SU-DHL-6 (cell line): ENCODE measurements at regions not wholly inside any gene's neighbourhood (a gene's known extent, or its start where the extent isn't known, plus 50 kb on each side); places are given as distances from the start of the nearest gene placed in this dataset.

Experiments used
- H2AFZ ChIP-seq: fragments of 200-600 bp; sonication (generic); 2 replicates; pipeline ENCODE4 v1.6.1; 2014; ENCODE audit warnings: low read depth, mild to moderate bottlenecking, moderate library complexity, mixed read lengths, antibody characterized with exemption, low read length; ENCODE audit not compliant: severe bottlenecking
- H3F3A ChIP-seq: fragments of 200-600 bp; shearing (Covaris generic); 2 replicates; pipeline ENCODE4 v1.6.0; 2016; ENCODE audit warnings: antibody characterized with exemption, mild to moderate bottlenecking; ENCODE audit not compliant: insufficient read depth
- H3K27ac ChIP-seq: fragments of 200-600 bp; sonication (generic); 2 replicates; pipeline ENCODE4 v1.5.1; 2016; ENCODE audit warnings: low read depth, mild to moderate bottlenecking, low read length, moderate library complexity, mixed read lengths
- H3K27me3 ChIP-seq: fragments of 200-600 bp; sonication (generic), shearing (Covaris generic); 2 replicates; pipeline ENCODE4 v1.6.0; 2014; ENCODE audit warnings: mild to moderate bottlenecking, low read length
- H3K36me3 ChIP-seq: fragments of 200-600 bp; sonication (generic); 2 replicates; pipeline ENCODE4 v1.6.1; 2014; ENCODE audit warnings: mild to moderate bottlenecking, low read length, mixed read lengths
- H3K4me2 ChIP-seq: fragments of 300-600, 200-600 bp; shearing (Covaris generic), sonication (generic); 2 replicates; pipeline ENCODE4 v1.6.0; 2014; ENCODE audit warnings: low read length, low read depth, mild to moderate bottlenecking; ENCODE audit not compliant: poor library complexity, severe bottlenecking
- H3K4me3 ChIP-seq: fragments of 200-600 bp; sonication (generic); 2 replicates; pipeline ENCODE4 v1.5.1; 2014; ENCODE audit warnings: antibody characterized with exemption, low read length, mild to moderate bottlenecking, mixed read lengths; ENCODE audit not compliant: insufficient read depth, poor library complexity, severe bottlenecking
- H3K79me2 ChIP-seq: fragments of 200-600 bp; sonication (generic); 2 replicates; pipeline ENCODE4 v1.6.1; 2014; ENCODE audit warnings: mild to moderate bottlenecking, low read length, moderate library complexity; ENCODE audit not compliant: insufficient read depth
- H3K9ac ChIP-seq: fragments of 200-600 bp; sonication (generic); 2 replicates; pipeline ENCODE4 v1.7.0; 2014; ENCODE audit warnings: mild to moderate bottlenecking, low read length
- H3K9me2 ChIP-seq: fragments of 200-600 bp; sonication (generic); replicated peaks from 2 replicates; pipeline ENCODE4 v1.6.1; 2014; ENCODE audit warnings: low read length; ENCODE audit not compliant: insufficient read depth
- H3K9me3 ChIP-seq: fragments of 200-600 bp; sonication (generic); 2 replicates; pipeline ENCODE4 v1.6.1; 2014; ENCODE audit warnings: low read length, mixed read lengths; ENCODE audit not compliant: insufficient read depth
- H4K20me1 ChIP-seq: fragments of 200-600 bp; sonication (generic); 2 replicates; pipeline ENCODE4 v1.6.1; 2014; ENCODE audit warnings: low read depth, mild to moderate bottlenecking, antibody characterized with exemption, low read length, moderate library complexity, mixed read lengths
- CTCF ChIP-seq: fragments of 200-600 bp; sonication (generic); IDR thresholded peaks from one replicate; pipeline ENCODE4 v1.5.1; 2017; ENCODE audit warnings: antibody characterized with exemption, mild to moderate bottlenecking, low read length, moderate library complexity; ENCODE audit not compliant: insufficient read depth, poor library complexity, severe bottlenecking
- EZH2phosphoT487 ChIP-seq: fragments of 200-600 bp; sonication (generic), shearing (Covaris generic); conservative IDR thresholded peaks from 2 replicates; pipeline ENCODE4 v1.6.1; 2018; ENCODE audit warnings: mild to moderate bottlenecking, antibody characterized with exemption, low read length, moderate library complexity, mixed read lengths

GRCh38 chr6:92446052-92446451, 973.3 kb downstream of the EPHA7 start:
- no peak overlapping the region for H3K27ac ChIP-seq
- H3K36me3 ChIP-seq = no peaks in the 10 kb centered on the region
- no peaks in the 10 kb centered on the region; the same call in 1 of the 2 replicates for H3K9me3 ChIP-seq
- H3K4me2 ChIP-seq = no peak overlapping the region
- no peak overlapping the region for H3K9ac ChIP-seq
- H3K27me3 ChIP-seq = no peaks in the 10 kb centered on the region
- H4K20me1 ChIP-seq = no peaks in the 10 kb centered on the region
- H3K4me3 ChIP-seq = no peak overlapping the region
- TF ChIP-seq EZH2phosphoT487 (no peak), CTCF (no peak)
- no peaks in the 10 kb centered on the region for H3K79me2 ChIP-seq
- H3K9me2 ChIP-seq = no peaks in the 10 kb centered on the region
- no peak overlapping the region for H2AFZ ChIP-seq
- H3F3A ChIP-seq = no peaks in the 10 kb centered on the region

DNA sequence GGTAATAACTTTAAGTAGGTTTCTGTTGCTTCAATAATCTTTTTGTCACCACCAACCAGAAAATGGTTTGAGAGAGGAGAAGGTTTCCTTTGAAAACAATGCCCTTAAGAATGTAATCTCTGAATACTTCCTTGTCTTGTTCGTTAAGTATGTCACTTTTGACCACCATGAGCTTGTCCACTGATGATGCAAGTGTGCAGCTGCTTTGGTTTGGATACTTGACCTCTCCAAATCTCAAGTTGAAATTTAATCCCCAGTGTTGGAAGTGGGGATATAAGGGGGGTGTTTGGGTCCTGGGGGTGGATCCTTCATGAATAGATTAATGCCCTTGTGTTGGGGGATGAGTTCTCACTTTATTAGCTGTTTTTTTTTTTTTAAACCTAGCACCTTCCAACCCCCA, 985.4 kb downstream of the EPHA7 start:
- Histone ChIP-seq H3K36me3 (no peaks in the 10 kb centered on the region), H4K20me1 (no peaks in the 10 kb centered on the region), H3K27ac (no peak overlapping the region), H3K9me2 (no peaks in the 10 kb centered on the region), H3K9ac (no peak overlapping the region), H3F3A (no peaks in the 10 kb centered on the region), H3K79me2 (no peaks in the 10 kb centered on the region), H3K4me3 (no peak overlapping the region), H3K9me3 (no peaks in the 10 kb centered on the region), H3K27me3 (no peaks in the 10 kb centered on the region), H3K4me2 (no peak overlapping the region), H2AFZ (no peak overlapping the region)
- TF ChIP-seq EZH2phosphoT487 (no peak), CTCF (no peak)

DNA sequence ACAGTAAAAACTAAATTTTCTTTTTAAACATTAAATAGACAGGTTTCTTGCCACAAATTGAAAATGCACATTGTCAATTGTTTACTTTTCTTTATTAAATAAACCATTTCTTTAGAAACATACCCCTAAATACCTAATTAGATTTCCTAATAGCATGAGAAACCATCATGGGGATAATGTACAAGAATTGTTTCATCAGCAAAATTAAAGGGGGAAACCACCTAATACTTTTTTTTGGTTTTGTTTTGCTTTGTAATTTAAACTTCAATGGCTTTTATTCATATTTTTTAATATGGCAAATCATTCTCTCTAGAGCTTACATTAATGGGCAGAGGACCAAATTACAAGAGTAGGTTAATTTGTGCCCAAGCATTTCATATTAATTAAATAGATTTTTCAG, 987.9 kb downstream of the EPHA7 start:
- no peaks in the 10 kb centered on the region for H3K9me3 ChIP-seq
- no peak overlapping the region for H3K9ac ChIP-seq
- no peaks in the 10 kb centered on the region for H4K20me1 ChIP-seq
- no peak overlapping the region for H3K4me3 ChIP-seq
- TF ChIP-seq EZH2phosphoT487 (no peak), CTCF (no peak)
- H3K27ac ChIP-seq = no peak overlapping the region
- no peak overlapping the region for H2AFZ ChIP-seq
- no peaks in the 10 kb centered on the region for H3K79me2 ChIP-seq
- H3K36me3 ChIP-seq = no peaks in the 10 kb centered on the region
- no peaks in the 10 kb centered on the region for H3F3A ChIP-seq
- no peak overlapping the region for H3K4me2 ChIP-seq
- H3K9me2 ChIP-seq = no peaks in the 10 kb centered on the region
- no peaks in the 10 kb centered on the region for H3K27me3 ChIP-seq

- H3K79me2 ChIP-seq = no peaks in the 10 kb centered on the region
- TF ChIP-seq EZH2phosphoT487 (no peak), CTCF (no peak)
- no peak overlapping the region for H3K4me3 ChIP-seq
- H3K9me2 ChIP-seq = no peaks in the 10 kb centered on the region
- no peak overlapping the region for H2AFZ ChIP-seq
- no peaks in the 10 kb centered on the region for H4K20me1 ChIP-seq
- no peaks in the 10 kb centered on the region for H3K27me3 ChIP-seq
- no peaks in the 10 kb centered on the region for H3F3A ChIP-seq
- H3K36me3 ChIP-seq = no peaks in the 10 kb centered on the region
- H3K4me2 ChIP-seq = no peak overlapping the region
- H3K9me3 ChIP-seq = no peaks in the 10 kb centered on the region
- no peak overlapping the region for H3K9ac ChIP-seq
- no peak overlapping the region for H3K27ac ChIP-seq
Observed at GRCh38 chr6:92428448-92428847, 990.9 kb downstream of the EPHA7 start.
